GM12878 (cell line): ENCODE measurements at regions not wholly inside any gene's neighbourhood (a gene's known extent, or its start where the extent isn't known, plus 50 kb on each side); places are given as distances from the start of the nearest gene placed in this dataset.

Source experiments
- ATAC-seq: fragments of 200-7000 bp; cut with Tn5 transposase; 3 replicates; pipeline ENCODE4 v1.9.1; 2020; ENCODE audit warnings: mild to moderate bottlenecking, moderate library complexity
- BruUV-seq: library from RNA; stranded (reverse); fragments of 400-500 nt; replicated peaks from 2 replicates; lab custom pipeline; 2021; lab: Mats Ljungman, UMichigan
- CTCF ChIA-PET: fragments of 300-600 bp; sonication (Branson Sonifier 250); formaldehyde crosslinking; extraction: SDS; loops from one replicate; lab custom pipeline; 2021; ENCODE audit warnings: inconsistent platforms; lab: Yijun Ruan, JAX
- POLR2A ChIA-PET: fragments of 350-600 bp; formaldehyde crosslinking; extraction: SDS; loops from one replicate; lab custom pipeline; 2021; ENCODE audit warnings: inconsistent platforms; lab: Charles Lee
- RAD21 ChIA-PET: fragments of 300-600 bp; sonication (Branson Sonifier 250); formaldehyde crosslinking; loops from one replicate; lab custom pipeline; 2023; ENCODE audit warnings: antibody characterized with exemption; ENCODE audit not compliant: unreplicated experiment; lab: Charles Lee
- SMC1A ChIA-PET: fragments of 300-600 bp; sonication (Branson Sonifier 250); formaldehyde crosslinking; loops from one replicate; lab custom pipeline; 2023; ENCODE audit not compliant: unreplicated experiment, uncharacterized antibody; lab: Charles Lee
- DNase-seq: peaks from one replicate; pipeline ENCODE4 v3.0.0-alpha.2; 2011; ENCODE audit warnings: low read depth, low spot score
- FAIRE-seq: peaks from 3 replicates; lab custom pipeline; 2011; peaks lifted over from hg19 to GRCh38; lab: Jason Lieb, UNC
- H2AFZ ChIP-seq: 2 replicates; pipeline ENCODE4 v1.6.0; 2011; ENCODE audit warnings: low read depth, low read length, control low read depth; ENCODE audit not compliant: control insufficient read depth
- H3K27ac ChIP-seq: 2 replicates; pipeline ENCODE4 v1.5.1; 2011; ENCODE audit warnings: control low read depth; ENCODE audit not compliant: control insufficient read depth, insufficient read depth
- H3K27me3 ChIP-seq, 2 experiments: replicated peaks in 1 of 2; 2 replicates each; pipeline versions ENCODE4 v1.6.0 to v1.6.1; 2011; ENCODE audit warnings: low read length in 1 of 2; ENCODE audit not compliant: control insufficient read depth in 2 of 2, insufficient read depth in 2 of 2
- H3K36me3 ChIP-seq, 2 experiments: 2 replicates each; pipeline ENCODE4 v1.5.1; 2011; ENCODE audit warnings: low read length in 1 of 2; ENCODE audit not compliant: control insufficient read depth in 2 of 2, insufficient read depth in 2 of 2
- H3K4me1 ChIP-seq: 2 replicates; pipeline ENCODE4 v1.6.1; 2011; ENCODE audit warnings: mild to moderate bottlenecking, low read length, moderate library complexity, mixed read lengths; ENCODE audit not compliant: control insufficient read depth, insufficient read depth
- H3K4me2 ChIP-seq: 2 replicates; pipeline ENCODE4 v1.6.0; 2011; ENCODE audit warnings: control low read depth; ENCODE audit not compliant: control insufficient read depth, insufficient read depth
- H3K4me3 ChIP-seq: fragments of 200-600 bp; sonication (generic); 2 replicates; pipeline ENCODE4 v1.5.1; 2016
- H3K79me2 ChIP-seq: 2 replicates; pipeline ENCODE4 v1.6.0; 2011; ENCODE audit warnings: low read length; ENCODE audit not compliant: control insufficient read depth, insufficient read depth
- H3K9ac ChIP-seq: 2 replicates; pipeline ENCODE4 v1.8.0; 2011; ENCODE audit warnings: low read length, control low read depth, mixed read lengths; ENCODE audit not compliant: control insufficient read depth, insufficient read depth
- H3K9me3 ChIP-seq: replicated peaks from 3 replicates; pipeline ENCODE4 v1.5.1; 2011; ENCODE audit warnings: mild to moderate bottlenecking, low read length; ENCODE audit not compliant: control insufficient read depth, insufficient read depth
- H4K20me1 ChIP-seq: 2 replicates; pipeline ENCODE4 v1.6.0; 2011; ENCODE audit not compliant: control insufficient read depth, insufficient read depth
- CBX5 ChIP-seq: sonication (generic); IDR thresholded peaks from 2 replicates; pipeline ENCODE4 v1.6.1; 2016; ENCODE audit warnings: low read depth, moderate library complexity, mild to moderate bottlenecking, inconsistent platforms
- NKRF ChIP-seq: fragments of 450-650 bp; conservative IDR thresholded peaks from 2 replicates; pipeline ENCODE4 v1.6.1; 2017; ENCODE audit warnings: mild to moderate bottlenecking, moderate library complexity
- PKNOX1 ChIP-seq: fragments of 450-650 bp; IDR thresholded peaks from 2 replicates; pipeline ENCODE4 v1.6.1; 2016; ENCODE audit warnings: mild to moderate bottlenecking
- RAD51 ChIP-seq: fragments of 450-650 bp; IDR thresholded peaks from 2 replicates; pipeline ENCODE4 v1.6.1; 2016; ENCODE audit warnings: moderate library complexity, mild to moderate bottlenecking, inconsistent platforms
- USF2 ChIP-seq: IDR thresholded peaks from 2 replicates; pipeline ENCODE4 v1.6.1; 2011; ENCODE audit warnings: low read depth, low read length, improper control_type of control experiment, borderline replicate concordance
- in situ Hi-C: fragments of 300-500 bp; cut with MboI; formaldehyde crosslinking; loops from 9 replicates; pipeline ENCODE4 v1.14.3; 2018; ENCODE audit warnings: mixed read lengths
- intact Hi-C: fragments of 100-400 bp; cut with micrococcal nuclease; formaldehyde crosslinking; loops from one replicate; pipeline ENCODE4 v1.14.2; 2022; ENCODE audit not compliant: unreplicated experiment
- TF ChIP-seq, protein P1 (sequence below): IDR thresholded peaks from 2 replicates; pipeline ENCODE4 v1.6.1; 2011; ENCODE audit warnings: mild to moderate bottlenecking, low read depth, low read length, moderate library complexity; ENCODE audit not compliant: insufficient replicate concordance

- Histone ChIP-seq H3K4me3 (no peak overlapping the region), H3K4me2 (no peak overlapping the region), H3K79me2 (peaks cover 38% of the 10 kb centered on the region), H3K36me3 (no peaks in the 10 kb centered on the region; a peak in 1 of 4 replicates), H3K9ac (no peak overlapping the region), H3K9me3 (peaks cover 4% of the 10 kb centered on the region; the same call in 2 of the 3 replicates), H4K20me1 (no peaks in the 10 kb centered on the region), H3K27ac (peak overlapping the region; percentile 37), H2AFZ (no peak overlapping the region)
- ChIA-PET RAD21 (interaction anchor here (0.8 to 1.5 kb wide), 4 partner anchors 9 to 19 kb away, joined by 3 to 5 read pairs (median 4); no protein-coding TSS in a partner anchor), POLR2A (interaction anchor here (1.4 kb wide), 1 partner anchor 80 kb away, joined by 3 read pairs; no protein-coding TSS in a partner anchor), SMC1A (interaction anchor here (0.7 to 3.1 kb wide), 8 partner anchors 11 to 129 kb away, joined by 3 to 21 read pairs (median 6); no protein-coding TSS in a partner anchor), CTCF (interaction anchor here (1.0 to 4.8 kb wide), 4 partner anchors 11 to 47 kb away, joined by 5 to 23 read pairs (median 10); no protein-coding TSS in a partner anchor)
- BruUV-seq: no TSS peak
- intact Hi-C loops: no loop called here
- no peak for ATAC-seq
- in situ Hi-C loops: no loop called here
- no peak for DNase-seq
- TF ChIP-seq USF2 (no peak), RAD51 (no peak), CBX5 (0 out of 2 replicates have a peak, but pooled peaks have one; percentile 36), NKRF (no peak), PKNOX1 (peak; percentile 35)
- TF ChIP-seq, protein P1, sequence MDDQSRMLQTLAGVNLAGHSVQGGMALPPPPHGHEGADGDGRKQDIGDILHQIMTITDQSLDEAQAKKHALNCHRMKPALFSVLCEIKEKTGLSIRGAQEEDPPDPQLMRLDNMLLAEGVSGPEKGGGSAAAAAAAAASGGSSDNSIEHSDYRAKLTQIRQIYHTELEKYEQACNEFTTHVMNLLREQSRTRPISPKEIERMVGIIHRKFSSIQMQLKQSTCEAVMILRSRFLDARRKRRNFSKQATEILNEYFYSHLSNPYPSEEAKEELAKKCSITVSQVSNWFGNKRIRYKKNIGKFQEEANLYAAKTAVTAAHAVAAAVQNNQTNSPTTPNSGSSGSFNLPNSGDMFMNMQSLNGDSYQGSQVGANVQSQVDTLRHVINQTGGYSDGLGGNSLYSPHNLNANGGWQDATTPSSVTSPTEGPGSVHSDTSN: peak; percentile 41
- TF ChIP-seq, all 136 proteins: peak for 3
- H3K4me1 ChIP-seq: peaks cover 63% of the 10 kb centered on the region
- no peaks in the 10 kb centered on the region for H3K27me3 ChIP-seq
- FAIRE-seq: no peak
These were observed 295.0 kb upstream of the KLF14 start for GRCh38 chr7:131029002-131029401.
